T-cell (primary cell): ENCODE measurements at regions not wholly inside any gene's neighbourhood (a gene's known extent, or its start where the extent isn't known, plus 50 kb on each side); places are given as distances from the start of the nearest gene placed in this dataset.

Experiments
- ATAC-seq, 4 experiments: fragments of 200-7000 bp in 3 of 4; fragments of 150-1000 bp in 1 of 4; cut with Tn5 transposase; replicated peaks in 1 of 4; 1 replicate in 3 of 4; 2 replicates in 1 of 4; pipeline ENCODE4 v1.10.0; 2021; ENCODE audit warnings: moderate library complexity in 3 of 4, mild to moderate bottlenecking in 2 of 4, moderate number of reproducible peaks in 1 of 4
- CTCF ChIA-PET, 2 donors: fragments of 300-600 bp; sonication (Branson Sonifier 250); formaldehyde crosslinking; loops; one replicate each; lab custom pipeline; 2022; ENCODE audit warnings: antibody characterized with exemption in 2 of 2; lab: Charles Lee
- POLR2A ChIA-PET, 2 donors: fragments of 300-600 bp; sonication (Branson Sonifier 250); formaldehyde crosslinking; loops; one replicate each; lab custom pipeline; 2022; ENCODE audit warnings: antibody characterized with exemption in 2 of 2; lab: Charles Lee
- DNase-seq, 35 experiments: peaks; one replicate each; pipeline versions ENCODE4 v3.0.0 to v3.0.0-alpha.2; 2013 to 2023
- H3K27ac ChIP-seq: one replicate; pipeline ENCODE4 v1.5.1; 2013; ENCODE audit warnings: low read length
- H3K27me3 ChIP-seq, 2 experiments: replicated peaks in 1 of 2; 1 replicate in 1 of 2; 2 replicates in 1 of 2; pipeline versions ENCODE4 v1.6.1 to v1.7.0; 2013; ENCODE audit warnings: low read length in 1 of 2, mixed read lengths in 1 of 2; ENCODE audit not compliant: control insufficient read depth in 2 of 2, insufficient read depth in 2 of 2; ENCODE audit errors: extremely low read depth in 1 of 2
- H3K36me3 ChIP-seq, 2 donors: 1 replicate in 1 of 2; 2 replicates in 1 of 2; pipeline versions ENCODE4 v1.6.1 to v1.7.0; 2013; ENCODE audit warnings: low read length in 1 of 2; ENCODE audit not compliant: control insufficient read depth in 2 of 2, insufficient read depth in 1 of 2; ENCODE audit errors: extremely low read depth in 1 of 2
- H3K4me1 ChIP-seq, 2 experiments: 1 replicate in 1 of 2; 2 replicates in 1 of 2; pipeline versions ENCODE4 v1.6.1 to v1.7.0; 2013; ENCODE audit warnings: low read length in 2 of 2, mixed read lengths in 1 of 2; ENCODE audit not compliant: insufficient read depth in 2 of 2, control insufficient read depth in 1 of 2; ENCODE audit errors: extremely low read depth in 1 of 2
- H3K4me3 ChIP-seq, 2 donors: 1 replicate in 1 of 2; 2 replicates in 1 of 2; pipeline versions ENCODE4 v1.5.1 to v1.7.0; 2013; ENCODE audit warnings: mild to moderate bottlenecking in 2 of 2, low read length in 1 of 2, moderate library complexity in 1 of 2; ENCODE audit not compliant: control insufficient read depth in 1 of 2; ENCODE audit errors: extremely low read depth in 1 of 2
- H3K9me3 ChIP-seq: 2 replicates; pipeline ENCODE4 v1.7.0; 2013
- H3K27ac Mint-ChIP-seq, 2 donors: one replicate each; pipeline ENCODE4 v1.8.0; 2020 to 2021; ENCODE audit warnings: mild to moderate bottlenecking in 2 of 2, mixed read lengths in 2 of 2
- H3K27me3 Mint-ChIP-seq, 2 donors: one replicate each; pipeline ENCODE4 v1.8.0; 2021 to 2022; ENCODE audit warnings: mixed read lengths in 2 of 2
- H3K36me3 Mint-ChIP-seq: one replicate; pipeline ENCODE4 v1.8.0; 2021; ENCODE audit warnings: mixed read lengths
- H3K4me1 Mint-ChIP-seq, 3 donors: one replicate each; pipeline ENCODE4 v1.8.0; 2020 to 2022; ENCODE audit warnings: mixed read lengths in 3 of 3, mild to moderate bottlenecking in 1 of 3
- H3K4me3 Mint-ChIP-seq, 3 donors: one replicate each; pipeline ENCODE4 v1.8.0; 2020 to 2022; ENCODE audit warnings: mild to moderate bottlenecking in 3 of 3, mixed read lengths in 3 of 3, moderate library complexity in 3 of 3
- H3K9me3 Mint-ChIP-seq, 3 donors: one replicate each; pipeline ENCODE4 v1.8.0; 2020 to 2022; ENCODE audit warnings: mixed read lengths in 3 of 3
- WGBS: methylation state at CpG from one replicate; pipeline ENCODE4 v1.1.5; 2013; ENCODE audit warnings: missing lambda C conversion rate; ENCODE audit not compliant: insufficient coverage; 5-methylcytosine and 5-hydroxymethylcytosine counted together

DNA sequence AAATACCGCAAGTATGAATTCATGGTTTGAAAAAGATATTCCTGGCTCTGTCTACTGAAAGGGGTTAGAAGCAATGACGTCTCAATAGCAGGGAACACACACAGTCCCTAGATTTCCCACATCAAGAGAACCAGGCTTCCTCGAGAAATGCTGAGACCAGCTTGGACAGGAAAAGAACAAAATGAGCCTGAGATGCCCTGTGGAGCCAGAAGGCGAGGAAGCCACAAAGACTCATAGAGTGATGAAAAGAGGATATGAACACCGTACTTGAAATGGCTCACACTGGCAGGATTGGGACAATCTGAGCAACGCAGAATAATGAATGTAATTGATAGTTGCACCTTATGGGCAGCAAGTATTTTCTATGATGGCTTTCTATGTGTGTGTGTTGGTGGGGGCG lies 302.4 kb upstream of the ATP10A start:
- H3K27me3 ChIP-seq = no peaks in the 10 kb centered on the region
- peaks cover 0 to 5% (median 0%) of the 10 kb centered on the region in 3 donors for H3K9me3 Mint-ChIP-seq
- ATAC-seq (no peak), DNase-seq (no peak)
- H3K4me1 Mint-ChIP-seq = no peaks in the 10 kb centered on the region
- H3K36me3 ChIP-seq = no peaks in the 10 kb centered on the region
- no peak overlapping the region for H3K27ac Mint-ChIP-seq
- no peaks in the 10 kb centered on the region for H3K36me3 Mint-ChIP-seq
- H3K27me3 Mint-ChIP-seq = peaks cover 8 to 15% of the 10 kb centered on the region in 2 donors
- no peak overlapping the region for H3K4me3 ChIP-seq
- no peaks in the 10 kb centered on the region for H3K9me3 ChIP-seq
- POLR2A ChIA-PET = no interaction called here
- H3K27ac ChIP-seq = no peak overlapping the region
- WGBS = 72% methylated on average over 3 of the region's 7 CpGs
- no peaks in the 10 kb centered on the region for H3K4me1 ChIP-seq
- no peak overlapping the region for H3K4me3 Mint-ChIP-seq
- CTCF ChIA-PET = no interaction called here

DNA sequence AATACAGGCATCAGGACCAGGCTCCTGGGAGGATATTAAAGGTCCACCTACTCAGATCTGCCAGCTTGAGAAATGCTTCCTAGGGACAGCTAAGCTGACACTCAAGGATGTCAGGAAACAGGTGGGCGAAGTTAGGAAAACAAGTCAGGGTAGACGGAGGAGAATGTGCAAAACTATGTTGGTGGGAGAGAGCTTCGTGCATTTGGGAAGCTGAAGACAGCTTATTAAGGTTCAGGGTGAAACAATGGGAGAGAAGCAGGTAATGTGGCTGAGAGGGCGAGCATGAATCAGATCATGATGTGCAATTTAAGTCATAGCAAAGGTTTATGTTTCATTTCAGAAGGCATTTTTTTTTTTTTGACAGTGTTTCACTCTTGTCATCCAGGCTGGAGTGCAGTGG lies 297.2 kb upstream of the ATP10A start:
- H3K27ac Mint-ChIP-seq = no peak overlapping the region
- Histone ChIP-seq H3K27ac (no peak overlapping the region), H3K4me3 (no peak overlapping the region), H3K9me3 (no peaks in the 10 kb centered on the region), H3K36me3 (no peaks in the 10 kb centered on the region), H3K4me1 (no peaks in the 10 kb centered on the region), H3K27me3 (peaks cover 0 to 10% of the 10 kb centered on the region in 2 experiments)
- peaks cover 15 to 19% of the 10 kb centered on the region in 2 donors for H3K27me3 Mint-ChIP-seq
- 67% methylated on average over 4 of the region's 4 CpGs for whole genome bisulfite sequencing
- POLR2A ChIA-PET = interaction anchor here in 1 of 2 donors (0.7 kb wide), 1 partner anchor 41 kb away, joined by 4 read pairs; no protein-coding TSS in a partner anchor
- H3K4me3 Mint-ChIP-seq = no peak overlapping the region
- no peaks in the 10 kb centered on the region for H3K36me3 Mint-ChIP-seq
- no peak for ATAC-seq
- peaks cover 0 to 5% (median 0%) of the 10 kb centered on the region in 3 donors for H3K9me3 Mint-ChIP-seq
- DNase-seq = no peak
- H3K4me1 Mint-ChIP-seq = no peaks in the 10 kb centered on the region
- CTCF ChIA-PET = interaction anchor here in 1 of 2 donors (0.7 kb wide), 1 partner anchor 375 kb away, joined by 3 read pairs; no protein-coding TSS in a partner anchor

DNA sequence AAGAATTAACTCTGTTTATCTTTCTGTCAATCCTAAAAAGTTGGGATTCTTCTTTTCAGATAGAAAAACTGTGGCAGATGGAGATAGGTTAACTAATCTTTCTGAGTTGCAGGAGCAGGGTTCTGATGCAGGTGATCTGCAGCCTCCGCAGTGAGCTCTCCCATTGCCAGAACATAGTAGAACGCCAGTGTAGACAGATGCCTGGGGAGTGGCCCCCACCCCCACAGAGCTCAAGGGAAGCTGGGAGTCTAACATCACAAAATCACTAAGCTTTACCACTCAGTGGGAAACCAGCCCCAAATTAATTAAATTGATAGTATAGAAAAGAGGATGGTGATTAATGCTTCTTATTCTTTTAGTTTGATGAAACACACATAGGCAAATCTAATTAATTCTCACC lies 295.0 kb upstream of the ATP10A start:
- H3K27me3 Mint-ChIP-seq = peaks cover 17 to 29% of the 10 kb centered on the region in 2 donors
- Histone ChIP-seq H3K4me1 (no peaks in the 10 kb centered on the region), H3K27ac (no peak overlapping the region), H3K27me3 (peaks cover 0 to 12% of the 10 kb centered on the region in 2 experiments), H3K36me3 (no peaks in the 10 kb centered on the region), H3K9me3 (no peaks in the 10 kb centered on the region), H3K4me3 (no peak overlapping the region)
- DNase-seq (no peak), ATAC-seq (no peak)
- peaks cover 9 to 14% (median 12%) of the 10 kb centered on the region in 3 donors for H3K9me3 Mint-ChIP-seq
- H3K4me1 Mint-ChIP-seq = no peaks in the 10 kb centered on the region
- no peaks in the 10 kb centered on the region for H3K36me3 Mint-ChIP-seq
- ChIA-PET POLR2A (no interaction called here), CTCF (no interaction called here)
- H3K27ac Mint-ChIP-seq = no peak overlapping the region
- H3K4me3 Mint-ChIP-seq = no peak overlapping the region
- no CpG with 5 or more reads among the region's 2 CpGs for WGBS

DNA sequence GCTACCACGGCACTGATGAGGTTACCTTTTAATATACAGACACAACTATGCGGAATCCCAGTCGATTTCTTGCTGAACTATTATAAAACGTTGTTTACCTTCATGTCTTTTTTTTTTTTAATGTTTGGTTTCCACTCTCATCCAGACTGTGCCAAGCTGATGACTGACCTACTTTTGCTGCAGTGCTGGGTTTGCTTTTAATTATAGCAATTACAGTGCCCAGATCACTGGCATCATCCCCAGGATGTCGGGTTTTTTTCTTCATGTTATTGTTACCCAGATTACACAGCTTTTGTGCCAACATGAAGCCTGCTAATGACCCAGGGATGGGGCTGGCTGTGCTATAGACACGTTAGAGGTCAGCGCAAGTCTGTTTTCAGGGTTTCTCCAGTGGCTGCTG lies 294.0 kb upstream of the ATP10A start:
- Mint-ChIP-seq H3K4me1 (no peaks in the 10 kb centered on the region), H3K36me3 (no peaks in the 10 kb centered on the region), H3K27me3 (peaks cover 19 to 34% of the 10 kb centered on the region in 2 donors), H3K9me3 (peaks cover 11 to 20% (median 15%) of the 10 kb centered on the region in 3 donors), H3K4me3 (no peak overlapping the region), H3K27ac (no peak overlapping the region)
- DNase-seq = no peak
- WGBS = 67% methylated on average over 4 of the region's 7 CpGs
- Histone ChIP-seq H3K36me3 (no peaks in the 10 kb centered on the region), H3K9me3 (no peaks in the 10 kb centered on the region), H3K27me3 (peaks cover 0 to 12% of the 10 kb centered on the region in 2 experiments), H3K4me3 (no peak overlapping the region), H3K4me1 (no peaks in the 10 kb centered on the region), H3K27ac (no peak overlapping the region)
- ChIA-PET POLR2A (no interaction called here), CTCF (no interaction called here)
- ATAC-seq = no peak

DNA sequence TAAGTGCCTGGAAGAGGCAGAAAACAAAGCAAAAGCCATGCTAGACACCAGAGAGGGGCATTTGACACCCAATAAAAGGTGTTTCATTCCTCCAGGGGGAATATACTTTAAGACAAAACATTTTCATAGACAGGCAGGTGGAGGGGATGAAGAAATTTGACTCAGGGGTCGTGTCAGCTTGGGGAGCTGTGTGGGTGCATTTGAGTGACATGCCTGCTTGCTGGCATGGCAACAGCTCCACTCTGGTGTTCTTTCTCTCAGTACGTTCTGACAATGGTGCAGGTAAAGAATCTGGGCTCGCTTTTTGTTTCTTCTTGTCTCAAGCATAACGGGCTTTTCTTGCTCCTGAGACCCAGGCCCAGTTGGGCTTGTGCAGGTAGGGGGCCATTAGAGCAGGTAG lies 292.9 kb upstream of the ATP10A start:
- H3K9me3 Mint-ChIP-seq = peaks cover 11 to 20% (median 15%) of the 10 kb centered on the region in 3 donors
- peaks cover 0 to 12% of the 10 kb centered on the region in 2 experiments for H3K27me3 ChIP-seq
- no peaks in the 10 kb centered on the region for H3K4me1 Mint-ChIP-seq
- H3K9me3 ChIP-seq = no peaks in the 10 kb centered on the region
- WGBS = 72% methylated on average over 4 of the region's 4 CpGs
- ChIA-PET CTCF (no interaction called here), POLR2A (no interaction called here)
- no peaks in the 10 kb centered on the region for H3K36me3 Mint-ChIP-seq
- H3K27me3 Mint-ChIP-seq = peaks cover 19 to 31% of the 10 kb centered on the region in 2 donors
- H3K27ac ChIP-seq = no peak overlapping the region
- no peak for ATAC-seq
- H3K4me3 Mint-ChIP-seq = no peak overlapping the region
- DNase-seq = no peak
- no peak overlapping the region for H3K27ac Mint-ChIP-seq
- no peaks in the 10 kb centered on the region for H3K36me3 ChIP-seq
- H3K4me3 ChIP-seq = no peak overlapping the region
- H3K4me1 ChIP-seq = no peaks in the 10 kb centered on the region

DNA sequence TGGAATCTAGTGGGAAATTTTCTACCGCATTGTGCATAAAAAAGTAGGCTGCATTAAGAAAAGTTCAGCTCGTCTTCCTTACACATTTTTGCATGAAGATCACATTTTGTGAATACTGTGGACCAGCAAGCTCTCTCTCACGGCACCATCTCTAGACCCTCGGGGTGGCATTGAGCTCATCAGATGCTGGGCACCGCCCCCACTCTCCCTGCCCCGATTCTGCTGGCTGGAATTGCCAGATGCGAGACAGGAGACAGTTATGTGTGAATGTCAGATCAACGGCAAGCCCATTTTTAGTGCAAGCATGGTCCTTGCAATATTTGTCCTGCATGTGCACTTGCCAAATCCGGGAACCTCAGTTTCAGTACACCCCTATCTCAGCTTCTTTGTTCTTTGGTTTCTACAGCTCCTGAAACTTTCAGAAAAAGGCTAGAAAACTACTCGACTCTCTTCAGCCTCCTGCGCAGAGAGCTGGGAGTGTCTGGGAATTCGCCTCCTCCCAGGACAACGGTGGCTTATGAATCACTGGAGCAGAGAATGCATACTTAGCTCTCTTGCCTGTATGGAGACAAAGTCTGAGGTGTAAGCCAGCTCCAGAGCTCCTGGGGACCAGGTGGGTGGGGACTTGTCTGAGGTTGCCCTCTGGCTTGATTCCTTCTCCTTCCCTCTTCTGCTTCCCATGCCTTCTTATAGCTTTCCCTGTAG lies 285.2 kb upstream of the ATP10A start:
- DNase-seq (no peak), ATAC-seq (no peak)
- Histone ChIP-seq H3K4me1 (no peaks in the 10 kb centered on the region), H3K27me3 (peaks cover 0 to 3% of the 10 kb centered on the region in 2 experiments), H3K9me3 (no peaks in the 10 kb centered on the region), H3K4me3 (no peak overlapping the region), H3K36me3 (no peaks in the 10 kb centered on the region), H3K27ac (no peak overlapping the region)
- H3K4me1 Mint-ChIP-seq = no peaks in the 10 kb centered on the region
- peaks cover 4 to 8% (median 7%) of the 10 kb centered on the region in 3 donors for H3K9me3 Mint-ChIP-seq
- WGBS = 83% methylated on average over 11 of the region's 13 CpGs
- no peaks in the 10 kb centered on the region for H3K36me3 Mint-ChIP-seq
- ChIA-PET CTCF (no interaction called here), POLR2A (no interaction called here)
- no peak overlapping the region for H3K4me3 Mint-ChIP-seq
- H3K27me3 Mint-ChIP-seq = peaks cover 19 to 24% of the 10 kb centered on the region in 2 donors
- no peak overlapping the region for H3K27ac Mint-ChIP-seq
